ENCODE measurements at regions not wholly inside any gene's neighbourhood (a gene's known extent, or its start where the extent isn't known, plus 50 kb on each side); places are given as distances from the start of the nearest gene placed in this dataset.

GRCh38 chr12:85509857-85510256 lies 229.8 kb downstream of the ALX1 start:
- TF ChIP-seq CTCF (IDR thresholded peaks at IDR 0.05) (no peak), POLR2A (IDR thresholded peaks at IDR 0.05; ENCODE audit: low read depth) (no peak)

Measured in esophagus muscularis mucosa (tissue), 3 donors.